ENCODE measurements at regions not wholly inside any gene's neighbourhood (a gene's known extent, or its start where the extent isn't known, plus 50 kb on each side); places are given as distances from the start of the nearest gene placed in this dataset.
"Not testable (repeated sequence)": the region's sequence is repeated elsewhere in the genome, so short reads cannot be mapped to it uniquely, and the experiment has no call there.

GRCh38 chr10:9504227-9504626, 1449.7 kb downstream of the GATA3 start:
- no peak for DNase-seq (ENCODE audit: low spot score)

DNA sequence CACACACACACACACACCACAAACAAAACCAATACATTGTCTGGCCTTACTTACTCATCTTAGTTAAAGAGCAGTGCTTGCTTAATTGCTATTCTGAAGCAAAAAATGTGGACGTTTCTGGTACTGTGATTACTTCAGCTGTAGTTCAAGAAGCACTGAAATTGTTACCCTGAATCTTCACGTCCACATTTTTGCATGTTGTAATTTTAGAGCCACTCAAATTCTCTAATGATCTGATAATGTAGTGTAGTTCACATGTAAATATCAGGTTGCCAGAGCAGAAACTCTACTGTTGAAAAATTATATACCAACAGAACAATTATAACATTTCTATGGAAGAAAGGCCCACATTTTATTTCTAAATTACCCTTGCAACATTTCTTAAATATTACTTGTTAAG, 1451.1 kb downstream of the GATA3 start:
- DNase-seq (ENCODE audit: low spot score): no peak

DNA sequence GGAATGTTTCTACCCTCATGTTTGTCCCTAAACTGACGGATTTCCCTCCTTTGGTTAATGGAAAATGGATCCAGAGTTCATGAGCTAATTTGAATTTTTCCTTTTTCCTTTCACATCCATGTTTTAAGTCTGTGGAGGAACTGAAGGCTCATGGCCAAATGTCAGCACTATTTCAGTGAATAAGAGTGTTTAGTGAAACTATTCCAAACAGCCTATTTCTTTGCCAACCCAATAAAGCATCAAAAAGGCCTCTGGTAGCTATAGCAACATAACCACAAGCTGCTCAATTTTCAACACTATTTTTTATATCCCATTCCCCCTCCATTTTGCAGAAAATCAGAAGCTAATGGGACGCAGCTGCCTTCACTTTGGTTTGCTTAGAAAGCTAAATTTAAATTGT, 1454.1 kb downstream of the GATA3 start:
- no peak for DNase-seq (ENCODE audit: low spot score)

DNA sequence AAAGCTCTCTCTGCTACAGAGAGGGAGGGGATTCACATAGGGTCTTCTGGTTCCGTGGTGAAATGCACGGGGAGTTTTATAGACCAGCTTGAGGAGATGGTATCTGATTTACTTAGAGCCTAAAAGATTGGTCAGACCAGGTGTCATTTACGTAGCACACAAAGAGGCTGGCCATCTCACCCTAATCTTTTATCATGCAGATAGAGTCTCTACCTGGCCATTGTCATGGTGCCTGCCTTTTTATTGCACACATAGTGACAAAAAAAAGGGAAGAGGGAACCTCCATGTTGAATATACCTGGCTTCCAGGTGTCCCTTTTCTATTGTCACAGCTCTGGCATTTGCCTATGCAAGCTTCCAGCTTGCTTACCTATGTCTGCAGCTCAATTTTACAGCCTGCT, 1456.1 kb downstream of the GATA3 start:
- DNase-seq (ENCODE audit: low spot score): no peak

DNA sequence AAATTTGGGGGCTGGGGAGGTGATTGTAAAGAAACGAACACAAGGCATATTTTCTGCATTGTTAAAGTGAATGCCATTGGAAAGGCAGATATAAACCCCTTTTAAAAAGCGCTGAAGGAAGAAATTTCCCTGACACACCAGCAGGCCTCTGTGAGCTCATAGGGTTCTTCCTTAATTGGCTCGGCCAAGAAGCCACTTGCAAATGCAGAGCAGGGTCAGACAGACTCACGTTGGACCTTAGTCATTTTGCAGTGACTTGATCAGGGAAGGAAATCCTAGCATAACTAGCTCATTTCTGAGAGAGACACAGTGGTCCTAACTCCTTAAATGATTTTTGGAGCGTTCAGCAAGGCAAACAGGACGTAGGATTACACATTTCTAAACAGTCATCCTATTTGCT, 1461.4 kb downstream of the GATA3 start:
- DNase-seq (ENCODE audit: low spot score): no peak

GRCh38 chr10:9535744-9536143, 1481.3 kb downstream of the GATA3 start:
- no peak for DNase-seq (ENCODE audit: low spot score)

DNA sequence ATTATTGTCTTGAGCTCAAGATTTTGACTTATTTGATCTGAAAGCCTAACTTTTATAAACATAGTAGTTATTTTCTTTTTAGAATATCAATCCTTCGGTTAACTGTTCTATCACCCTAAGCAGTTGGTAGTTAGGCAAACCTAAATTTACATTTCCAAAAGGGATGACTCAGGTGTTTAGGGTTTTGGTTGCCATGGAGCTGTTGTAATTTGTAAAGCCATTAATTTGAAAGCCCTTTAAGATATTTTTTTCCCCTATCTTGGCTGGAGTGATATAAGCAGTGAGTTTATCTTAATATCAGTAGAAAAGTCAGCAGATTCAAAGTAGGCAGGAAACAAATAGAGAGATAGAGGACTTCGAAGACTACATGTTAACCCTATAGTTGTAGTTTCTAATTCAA, 1472.6 kb upstream of the CELF2 start:
- no peak for DNase-seq (ENCODE audit: low spot score)

- no peak for DNase-seq (ENCODE audit: low spot score)
These were observed 1469.5 kb upstream of the CELF2 start for GRCh38 chr10:9547936-9548904.

DNA sequence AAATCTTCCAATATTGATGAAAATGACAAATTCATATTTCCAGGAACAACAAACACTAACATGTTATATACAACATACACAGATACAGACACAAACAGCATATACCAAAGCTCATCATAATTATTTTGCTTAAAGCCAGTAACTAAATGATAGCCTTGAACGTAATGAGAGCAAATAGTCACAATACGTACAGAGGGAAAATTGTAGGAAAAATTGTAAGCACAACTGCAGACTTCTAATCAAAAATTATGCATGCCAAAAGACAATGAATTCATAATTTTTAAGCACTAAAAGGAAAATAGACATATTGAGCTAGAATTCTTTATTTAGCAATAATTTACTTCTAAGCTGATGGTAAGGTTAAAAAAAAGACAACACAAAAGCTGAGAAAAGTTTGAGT, 1466.9 kb upstream of the CELF2 start:
- no peak for DNase-seq (ENCODE audit: low spot score)

DNA sequence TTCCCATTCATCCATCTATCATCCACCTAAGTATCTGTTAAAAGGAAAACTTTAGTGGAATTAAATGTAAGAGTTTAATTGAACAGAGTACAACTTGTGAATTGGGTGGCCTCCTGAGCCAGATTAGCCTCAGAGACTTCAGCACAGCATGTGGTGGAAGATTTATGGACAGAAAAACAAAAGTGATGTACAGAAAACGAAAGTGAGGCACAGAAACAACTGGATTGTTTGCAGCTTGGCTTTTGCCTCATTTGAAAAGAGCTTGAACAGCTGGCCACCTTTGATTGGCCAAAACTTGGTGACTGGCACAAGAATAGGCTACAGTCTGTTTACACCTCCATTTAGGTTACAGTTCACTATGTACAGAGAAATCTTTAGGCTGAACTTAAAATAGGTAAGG, 1463.4 kb upstream of the CELF2 start:
- no peak for DNase-seq (ENCODE audit: low spot score)

DNA sequence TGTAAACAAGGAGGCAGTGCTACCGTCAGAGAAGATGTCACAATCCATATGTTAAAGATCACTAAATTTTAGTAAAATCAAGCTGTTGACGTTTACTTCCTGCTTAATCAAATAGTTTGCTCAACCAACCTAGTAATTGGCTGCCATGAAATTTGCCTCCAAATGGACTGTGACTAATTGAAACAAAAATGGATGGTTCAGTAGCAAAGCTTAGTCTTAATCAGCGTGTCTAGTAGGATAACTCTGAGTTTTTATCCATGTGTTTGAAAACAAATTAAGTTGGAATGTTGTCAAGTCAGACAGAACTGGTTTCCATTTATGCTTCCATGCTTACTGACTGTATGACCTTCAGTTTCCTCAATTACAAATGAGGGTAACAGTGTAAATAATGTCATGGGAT, 1456.7 kb upstream of the CELF2 start:
- no peak for DNase-seq (ENCODE audit: low spot score)

GRCh38 chr10:9561821-9562505, 1455.7 kb upstream of the CELF2 start:
- DNase-seq (ENCODE audit: low spot score): no peak

DNA sequence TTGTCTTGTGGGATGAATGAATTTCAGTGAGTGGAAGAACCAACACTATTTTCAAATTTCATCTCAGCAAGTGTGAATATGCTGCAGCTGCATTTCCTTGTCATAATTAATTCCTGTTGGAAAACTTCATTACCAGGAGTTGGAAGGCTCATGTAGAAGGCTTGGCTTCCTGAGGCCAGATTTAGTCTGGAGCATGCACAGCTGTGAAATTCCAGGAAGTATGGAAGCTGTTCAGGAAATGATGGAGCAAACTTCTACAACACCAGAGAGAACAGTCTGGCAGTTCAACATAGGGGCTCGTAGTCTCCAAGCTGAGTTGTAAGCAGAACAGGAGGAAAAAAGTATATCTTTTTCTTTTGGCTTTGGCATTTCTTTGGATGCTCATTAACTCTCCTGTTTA, 1439.9 kb upstream of the CELF2 start:
- DNase-seq (ENCODE audit: low spot score): no peak

DNA sequence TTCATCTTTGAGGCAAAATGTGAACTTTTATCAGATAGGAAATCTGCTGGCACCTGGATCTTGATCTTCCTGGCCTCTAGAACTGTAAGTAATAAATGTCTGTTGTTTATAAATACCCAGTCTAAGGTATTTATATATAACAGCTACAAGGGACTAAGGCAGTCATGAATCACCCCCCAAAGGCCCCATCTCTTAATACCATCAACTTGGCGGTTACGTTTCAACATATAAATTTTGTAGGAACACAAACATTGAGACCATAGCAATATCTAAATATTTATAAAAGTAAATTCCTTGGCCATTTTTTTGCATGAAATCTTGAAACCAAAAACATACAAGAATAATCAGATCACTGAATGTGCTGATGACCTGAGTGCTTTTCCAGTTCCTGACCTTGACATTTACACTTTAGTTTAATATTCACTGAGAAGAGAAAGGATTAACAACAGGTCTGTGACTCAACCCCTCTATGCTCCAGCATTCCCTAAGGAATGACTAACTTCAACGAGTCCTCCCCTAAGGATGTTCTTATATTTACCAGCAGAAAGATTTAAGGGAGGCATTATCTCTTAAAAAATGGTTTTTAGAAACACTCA, 1438.5 kb upstream of the CELF2 start:
- DNase-seq (ENCODE audit: low spot score): no peak

DNA sequence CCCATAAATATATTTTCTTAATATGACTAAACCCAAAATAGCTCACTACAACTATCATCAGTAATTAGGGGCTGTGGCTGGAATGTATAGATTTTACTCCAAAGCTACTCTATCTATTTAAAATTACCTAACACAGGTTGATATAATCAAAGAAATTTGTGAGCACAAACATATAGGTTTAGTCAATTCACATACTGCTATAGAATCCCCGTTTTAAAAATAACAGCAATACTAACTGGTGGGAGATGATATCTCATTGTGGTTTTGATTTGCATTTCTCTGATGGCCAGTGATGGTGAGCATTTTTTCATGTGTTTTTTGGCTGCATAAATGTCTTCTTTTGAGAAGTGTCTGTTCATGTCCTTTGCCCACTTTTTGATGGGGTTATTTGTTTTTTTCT, 1434.9 kb upstream of the CELF2 start:
- DNase-seq (ENCODE audit: low spot score): not testable (repeated sequence)

DNA sequence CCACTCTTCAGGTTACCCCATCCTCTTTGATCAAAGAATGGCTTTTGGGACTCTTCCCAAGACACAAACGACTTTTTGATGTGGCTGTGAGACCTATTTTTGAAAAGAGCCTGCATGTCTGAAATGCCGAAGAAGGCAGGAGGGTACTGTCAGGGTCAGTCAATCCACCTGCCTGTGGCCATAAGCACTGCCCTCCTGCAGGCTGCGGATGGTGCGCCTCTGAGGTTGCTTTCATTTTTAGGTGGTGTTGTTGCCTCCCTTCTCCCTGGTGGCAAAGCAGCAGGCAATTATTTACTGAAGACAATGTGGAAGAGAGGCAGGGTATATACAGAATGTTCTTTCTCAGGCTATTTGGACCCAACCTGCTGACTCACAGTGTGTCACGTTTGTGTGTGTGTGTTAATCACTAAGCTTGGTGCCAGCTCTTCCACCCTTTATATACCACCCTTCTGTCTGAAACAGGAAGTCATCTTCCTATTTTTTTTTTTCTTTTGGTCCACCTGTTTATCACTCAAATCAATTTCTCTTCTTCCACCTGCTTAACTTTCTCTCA, 1421.2 kb upstream of the CELF2 start:
- DNase-seq (ENCODE audit: low spot score): peak; percentile 13

GRCh38 chr10:9602998-9603397, 1414.7 kb upstream of the CELF2 start:
- peak; percentile 14 for DNase-seq (ENCODE audit: low spot score)

DNA sequence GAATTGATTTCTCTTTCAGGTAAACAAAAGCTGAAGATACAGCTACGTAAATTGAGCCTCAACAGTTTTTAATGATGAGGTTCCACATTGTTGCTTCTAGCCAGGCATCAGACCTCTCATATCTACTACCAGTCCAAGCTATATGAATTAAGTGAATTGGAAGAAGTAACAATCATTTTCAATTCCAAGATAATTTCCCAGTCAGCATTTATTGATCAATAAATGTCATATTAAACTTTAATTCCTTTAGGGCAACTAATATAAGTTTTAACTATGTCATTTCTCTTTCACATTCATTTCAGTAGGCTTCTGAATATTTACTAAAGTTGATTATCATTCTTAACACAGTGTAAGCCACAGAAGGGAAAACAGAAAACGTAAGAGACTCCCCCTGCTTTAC, 1413.7 kb upstream of the CELF2 start:
- no peak for DNase-seq (ENCODE audit: low spot score)

GRCh38 chr10:9605231-9605630, 1412.4 kb upstream of the CELF2 start:
- DNase-seq (ENCODE audit: low spot score): no peak

GRCh38 chr10:9608602-9609001, 1409.1 kb upstream of the CELF2 start:
- DNase-seq (ENCODE audit: low spot score): no peak

GRCh38 chr10:9613338-9614075, 1404.2 kb upstream of the CELF2 start:
- DNase-seq (ENCODE audit: low spot score): no peak

DNA sequence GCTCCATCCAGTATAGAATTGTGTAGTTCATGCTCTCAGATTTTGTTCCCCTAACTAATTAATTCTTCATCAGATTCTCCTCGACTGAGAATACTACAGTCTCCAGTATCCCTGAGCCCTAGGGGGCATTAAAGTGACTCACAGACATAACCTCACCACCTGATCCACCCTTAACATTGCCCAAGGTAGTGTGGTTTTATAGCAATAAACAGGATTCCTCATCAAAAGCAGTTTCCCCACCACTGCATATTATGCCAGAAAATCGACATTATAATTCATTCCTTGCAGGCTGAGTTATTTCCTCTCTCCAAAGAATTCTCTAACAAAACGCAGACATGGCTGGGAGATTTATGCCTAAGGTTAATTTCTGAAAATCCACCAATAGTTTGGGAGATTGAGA, 1402.5 kb upstream of the CELF2 start:
- DNase-seq (ENCODE audit: low spot score): no peak
